CD4-positive, alpha-beta T cell treated with Interleukin-1 beta for 1 hour (primary cell): ENCODE measurements at regions not wholly inside any gene's neighbourhood (a gene's known extent, or its start where the extent isn't known, plus 50 kb on each side); places are given as distances from the start of the nearest gene placed in this dataset.

ENCODE experiments used
- DNase-seq, 2 donors: peaks; one replicate each; pipeline ENCODE4 v3.0.0-alpha.2; 2020 to 2022

DNA sequence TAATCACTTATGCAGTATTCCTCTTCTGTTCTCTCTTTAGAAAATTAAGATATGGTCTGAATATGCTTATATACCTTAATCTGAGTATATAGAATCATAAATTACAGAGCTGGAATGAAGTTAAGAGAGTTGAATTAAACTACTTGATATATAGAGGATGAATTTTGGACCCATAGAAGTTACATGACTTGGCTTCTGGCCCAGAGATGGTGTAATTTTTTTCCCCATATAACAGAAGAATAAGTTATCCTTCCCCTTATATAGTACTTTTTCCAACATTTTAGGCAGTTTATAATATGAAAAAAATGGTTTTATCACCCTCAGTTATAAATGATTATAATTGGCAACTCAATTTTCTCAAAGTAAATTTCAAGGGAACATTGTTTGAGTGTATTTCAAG, 616.3 kb downstream of the TBC1D4 start:
- DNase-seq = no peak

DNA sequence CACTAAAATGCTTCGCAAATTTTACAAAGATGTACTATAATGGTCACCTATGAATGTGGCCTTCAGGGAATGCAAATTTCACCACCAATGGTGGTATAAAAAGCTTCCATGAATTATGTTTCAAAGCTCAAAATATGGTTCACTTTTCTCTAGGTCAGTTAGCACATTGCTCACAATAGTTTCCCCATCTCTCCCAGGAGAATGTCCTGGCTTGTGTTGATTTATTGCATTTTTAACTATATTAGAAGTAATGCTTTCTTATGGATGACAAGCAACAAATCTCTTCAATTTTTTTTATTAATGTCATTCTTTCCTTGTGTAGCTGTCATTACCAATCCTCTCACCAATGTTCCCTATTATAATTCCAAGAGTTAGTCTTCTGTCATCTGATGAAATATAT, 621.2 kb downstream of the TBC1D4 start:
- DNase-seq = no peak

DNA sequence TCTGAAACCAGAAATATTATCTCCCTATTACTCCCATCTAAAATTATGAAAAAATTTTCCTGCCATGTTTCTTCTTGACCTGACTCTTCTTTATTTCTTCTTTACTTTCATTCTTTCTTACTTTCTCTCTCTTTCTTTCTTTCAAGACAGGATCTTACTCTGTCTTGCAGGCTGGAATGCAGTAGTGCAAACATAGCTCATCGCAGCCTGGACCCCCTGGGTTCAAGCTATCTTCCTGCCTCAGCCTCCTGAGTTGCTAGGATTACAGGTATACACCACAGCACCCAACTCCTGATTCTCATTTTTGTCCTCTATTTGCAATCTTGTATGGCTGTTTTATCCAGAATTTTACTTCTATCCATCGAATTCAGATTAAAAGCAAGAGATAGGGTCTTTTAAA, 631.1 kb downstream of the TBC1D4 start:
- DNase-seq = no peak

DNA sequence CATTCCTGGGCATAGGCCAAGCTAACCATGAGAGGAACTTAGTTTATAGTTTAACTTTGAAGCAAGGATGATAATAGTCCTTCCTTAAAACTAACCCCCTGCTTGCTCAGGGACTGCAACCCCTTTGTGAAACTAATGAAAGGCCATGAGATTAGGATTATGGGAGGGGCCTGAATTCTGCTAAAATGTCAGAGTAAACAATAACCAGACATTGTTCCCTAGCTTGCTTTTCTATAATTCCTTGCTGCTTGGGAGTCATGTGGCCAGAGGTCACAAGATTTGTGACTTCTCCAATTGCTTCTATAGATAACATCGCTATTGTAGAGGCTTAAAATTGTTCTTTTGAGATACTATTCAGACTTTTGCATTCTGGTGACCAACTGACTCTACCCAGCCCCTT, 634.0 kb downstream of the TBC1D4 start:
- no peak for DNase-seq

DNA sequence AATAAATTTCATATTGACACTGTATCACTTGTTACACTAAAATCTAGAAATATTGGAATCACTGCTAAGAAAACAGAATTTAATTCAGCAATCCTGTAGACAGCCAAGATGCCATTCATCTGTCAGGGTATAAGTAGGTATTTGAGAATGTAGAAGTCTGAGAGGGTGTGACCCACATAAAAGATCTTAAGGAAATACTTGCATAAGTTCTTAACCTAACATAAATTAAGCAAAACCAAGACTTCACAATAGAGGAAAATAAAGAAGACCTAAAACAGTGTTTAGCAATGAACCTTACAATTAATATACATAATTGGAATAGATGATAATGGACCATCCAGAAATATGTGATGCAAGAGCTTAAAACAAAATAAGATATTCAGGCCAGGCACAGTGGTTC, 636.2 kb downstream of the TBC1D4 start:
- DNase-seq = no peak

DNA sequence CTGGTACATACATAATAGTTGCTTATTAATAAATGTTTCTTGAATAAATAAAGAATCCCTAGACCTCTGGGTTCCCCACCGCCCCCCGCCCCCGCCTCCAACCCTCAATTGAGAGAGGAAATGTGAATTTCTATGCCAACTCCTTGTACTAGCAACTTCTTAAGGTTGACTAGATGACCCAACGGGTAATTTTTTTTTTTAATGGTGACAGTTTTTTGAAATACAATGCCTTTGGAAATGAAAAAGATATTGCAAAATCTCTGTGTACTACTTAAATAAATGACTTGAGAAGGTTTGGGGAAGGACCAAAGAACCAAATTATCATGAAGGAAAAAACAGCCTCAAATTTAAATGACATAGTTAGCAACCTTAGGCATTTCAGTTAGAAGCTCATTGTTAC, 640.3 kb downstream of the TBC1D4 start:
- DNase-seq = no peak

DNA sequence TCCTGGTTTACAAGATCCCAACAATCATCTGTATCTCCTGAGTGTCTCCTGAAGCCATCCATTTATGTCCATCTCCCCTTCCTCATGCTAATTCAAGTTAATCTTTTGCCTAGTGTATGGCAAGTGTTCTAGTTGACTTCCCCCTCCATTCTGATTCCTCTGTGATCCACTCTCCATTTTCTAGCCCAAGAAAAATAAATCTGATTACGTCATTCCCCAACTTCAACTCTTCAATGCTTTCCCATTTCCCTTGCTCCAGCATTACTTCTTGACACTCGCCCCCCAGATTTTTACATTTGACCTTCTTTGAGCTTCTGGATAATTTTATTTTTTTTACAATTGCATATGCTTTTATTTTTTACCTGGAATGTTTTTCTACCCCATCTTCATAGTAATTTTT, 640.8 kb downstream of the TBC1D4 start:
- no peak for DNase-seq

DNA sequence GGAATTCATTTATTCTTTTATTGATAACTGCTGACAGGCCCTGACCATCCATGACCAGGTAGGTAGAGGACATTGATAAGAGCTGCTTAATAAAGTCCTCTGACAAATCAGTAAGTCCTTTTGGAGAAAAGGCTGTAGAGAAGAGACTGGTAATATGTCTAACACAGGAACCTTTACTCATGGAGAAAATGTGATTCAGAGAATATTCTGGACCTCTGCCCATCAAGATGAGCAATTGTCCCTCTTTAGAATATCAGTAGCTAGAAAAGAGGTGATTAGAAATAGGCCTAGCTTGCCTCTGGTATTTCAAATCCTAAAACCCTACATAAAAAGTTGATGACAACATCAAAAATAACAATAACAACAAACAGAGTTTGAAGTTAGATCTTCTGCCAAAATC, 642.3 kb downstream of the TBC1D4 start:
- DNase-seq = no peak

DNA sequence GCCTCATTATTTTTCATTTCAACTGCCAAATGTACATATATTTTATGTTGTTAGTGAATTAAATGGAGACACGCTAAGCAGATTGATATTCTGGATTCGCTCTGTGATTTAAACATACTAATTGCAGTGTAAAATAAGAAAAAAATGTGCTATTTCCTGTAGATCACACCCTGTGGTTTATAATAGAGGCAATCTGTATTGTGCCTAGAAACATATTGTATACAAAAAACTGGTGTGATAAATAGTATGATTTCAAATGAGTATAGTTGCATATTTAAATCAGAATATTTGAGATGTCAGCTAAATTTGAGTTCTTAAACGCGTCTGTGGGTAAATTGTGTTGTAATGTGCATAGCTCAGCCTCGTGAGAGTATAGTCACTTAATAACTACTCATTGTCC, 643.9 kb downstream of the TBC1D4 start:
- peak in 1 of 2 donors; percentile 5 for DNase-seq

DNA sequence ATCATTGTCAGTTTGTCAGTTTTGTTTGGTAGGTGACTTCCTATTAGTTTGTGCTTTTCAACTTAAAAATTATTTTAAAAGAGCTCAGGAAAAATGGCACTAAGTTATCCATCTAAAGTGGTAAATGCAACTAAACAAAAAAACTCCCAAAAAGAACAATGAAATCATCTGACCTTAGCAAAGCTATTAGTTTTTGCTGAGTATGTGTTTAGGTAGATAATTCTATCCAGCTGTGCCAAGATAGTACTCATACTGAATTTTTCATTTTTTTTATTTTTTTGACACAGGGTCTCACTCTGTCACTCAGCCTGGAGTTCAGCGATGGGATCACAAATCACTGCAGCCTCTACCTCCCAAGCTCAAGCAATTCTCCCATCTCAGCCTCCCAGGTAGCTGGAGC, 645.3 kb downstream of the TBC1D4 start:
- no peak for DNase-seq

DNA sequence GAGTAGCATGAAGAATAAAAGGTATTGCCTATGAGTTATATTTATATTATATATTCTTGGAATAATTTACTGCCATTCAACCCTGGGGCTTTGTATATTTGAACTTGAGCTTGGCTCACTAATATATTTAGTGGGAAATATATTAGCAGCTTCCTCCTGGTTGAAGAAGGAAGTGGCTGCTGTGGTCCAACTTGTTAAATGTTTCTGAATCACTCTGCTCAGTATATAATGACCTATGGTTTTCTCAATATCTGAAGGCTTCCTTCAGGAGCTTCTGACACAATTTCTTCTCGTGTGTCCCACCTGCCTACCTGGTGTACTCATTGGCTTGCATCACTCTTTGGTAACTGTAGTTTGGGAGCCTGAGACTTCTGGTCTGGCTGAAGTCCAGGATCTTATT, 646.4 kb downstream of the TBC1D4 start:
- DNase-seq = no peak

DNA sequence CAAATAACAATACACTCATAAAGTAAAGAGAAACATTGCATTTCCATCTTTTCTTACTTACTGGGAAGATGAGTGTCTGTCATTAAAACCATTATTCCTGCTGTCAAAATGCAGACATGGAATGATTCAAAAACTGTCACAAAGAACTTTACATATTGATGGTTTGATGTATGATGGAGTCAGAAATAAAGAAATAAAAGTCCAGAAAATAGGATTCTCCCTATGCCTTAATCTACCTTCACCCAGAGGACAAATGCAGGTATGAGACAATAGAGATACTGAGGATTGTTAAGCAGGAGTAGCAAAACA, 656.1 kb downstream of the TBC1D4 start:
- no peak for DNase-seq

DNA sequence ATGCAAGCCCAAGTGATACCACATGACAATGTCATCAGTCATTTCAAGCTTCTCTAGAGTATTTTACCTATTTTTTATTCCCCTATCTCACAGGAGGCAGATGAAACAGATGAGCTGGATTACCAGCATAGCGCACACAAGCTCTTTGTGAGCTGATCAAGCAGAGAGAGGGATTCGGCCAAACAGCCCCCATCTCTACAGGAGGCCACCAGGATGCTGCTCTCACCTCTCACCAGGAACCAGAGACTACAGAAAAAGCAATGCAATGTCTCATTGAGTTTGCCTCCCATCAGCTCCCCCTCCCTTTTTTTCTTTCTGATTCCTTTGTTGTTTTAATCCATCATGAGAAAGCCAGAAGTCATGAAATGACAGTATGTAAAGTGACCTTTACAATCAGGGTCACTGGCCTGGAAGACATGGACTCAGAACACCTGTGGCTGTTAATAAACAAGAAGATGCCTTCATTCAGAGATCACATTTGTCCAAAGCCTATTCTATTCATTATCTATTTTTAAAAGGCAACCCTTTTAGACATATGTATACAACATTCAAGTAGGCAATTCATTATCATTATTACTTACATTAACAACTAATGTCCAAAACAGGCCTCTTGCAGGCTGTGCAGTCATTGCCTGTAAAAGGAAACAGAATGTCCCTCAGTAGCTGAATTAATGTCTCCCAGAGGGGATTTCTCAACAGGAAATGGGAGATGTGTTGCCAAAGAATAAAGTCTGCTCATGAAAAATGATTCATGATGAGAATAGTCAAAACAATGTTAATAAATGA, 656.6 kb downstream of the TBC1D4 start:
- DNase-seq = no peak

DNA sequence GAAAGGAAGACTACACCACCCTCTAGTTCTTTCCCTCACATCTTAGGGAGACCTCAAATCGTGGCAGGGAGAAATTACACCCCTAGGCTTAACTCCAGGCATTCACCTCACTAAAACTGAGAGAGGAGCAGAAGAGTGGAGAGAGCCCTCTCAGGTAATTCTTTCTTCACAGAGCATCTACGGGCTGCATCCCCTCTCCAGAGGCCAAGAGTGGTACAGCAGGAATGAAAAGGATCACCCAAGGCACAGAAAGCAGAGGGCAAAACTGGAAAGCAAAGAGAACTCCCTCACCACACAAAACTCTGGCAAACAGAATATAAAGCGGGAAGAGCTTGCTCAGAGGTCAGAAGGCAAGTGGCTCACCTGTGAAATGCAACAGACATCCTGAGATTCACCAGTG, 661.2 kb downstream of the TBC1D4 start:
- DNase-seq = no peak

DNA sequence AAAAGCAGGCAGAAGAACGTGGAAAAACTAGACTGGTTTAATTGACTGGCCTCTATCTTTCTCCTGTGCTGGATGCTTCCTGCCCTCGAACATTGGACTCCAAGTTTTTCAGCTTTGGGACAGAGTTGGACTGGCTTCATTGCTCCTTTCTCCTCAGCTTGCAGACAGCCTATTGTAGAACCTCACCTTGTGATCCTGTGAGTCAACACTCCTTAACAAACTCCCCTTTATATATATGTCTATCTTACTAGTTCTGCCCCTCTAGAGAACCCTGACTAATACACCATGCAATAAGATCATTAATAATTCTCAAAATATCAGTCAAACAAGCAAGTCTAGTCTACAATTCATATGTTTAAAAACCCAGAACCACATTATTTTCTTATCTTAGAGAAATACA, 662.4 kb downstream of the TBC1D4 start:
- DNase-seq = no peak

DNA sequence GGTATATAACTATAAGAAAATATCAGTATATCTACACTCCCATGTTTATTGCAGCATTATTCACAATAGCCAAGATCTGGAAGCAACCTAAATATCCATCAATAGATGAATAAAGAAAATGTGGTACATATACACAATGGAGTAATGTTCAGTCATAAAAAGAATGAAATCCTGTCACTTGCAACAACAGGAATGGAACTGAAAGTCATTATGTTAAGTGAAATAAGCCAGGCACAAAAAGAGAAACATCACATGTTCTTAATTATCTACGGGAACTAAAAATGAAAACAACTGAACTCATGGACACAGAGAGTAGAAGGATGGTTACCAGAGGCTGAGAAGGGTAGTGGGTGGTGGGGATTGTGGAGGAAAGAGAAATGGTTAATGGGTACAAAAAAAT, 665.2 kb downstream of the TBC1D4 start:
- DNase-seq = no peak

DNA sequence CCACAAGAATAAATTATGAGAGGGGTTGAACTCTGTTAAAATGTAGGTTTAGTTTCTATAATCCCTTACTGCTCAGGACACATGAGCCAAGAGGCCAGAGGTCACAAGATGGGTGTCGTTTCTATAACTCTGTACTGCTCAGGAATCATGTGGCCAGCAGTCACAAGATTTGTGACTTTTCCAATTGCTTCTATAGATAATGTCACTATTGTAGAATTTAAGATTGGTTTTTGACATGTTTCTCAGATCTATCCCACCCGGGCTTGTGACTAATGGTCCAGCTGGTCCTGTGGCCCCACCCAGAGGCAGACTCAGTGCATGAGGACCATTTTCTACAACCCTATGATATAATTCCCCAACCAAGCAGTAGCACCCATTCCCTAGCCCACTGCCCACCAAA, 662.0 kb upstream of the KLF12 start:
- no peak for DNase-seq

DNA sequence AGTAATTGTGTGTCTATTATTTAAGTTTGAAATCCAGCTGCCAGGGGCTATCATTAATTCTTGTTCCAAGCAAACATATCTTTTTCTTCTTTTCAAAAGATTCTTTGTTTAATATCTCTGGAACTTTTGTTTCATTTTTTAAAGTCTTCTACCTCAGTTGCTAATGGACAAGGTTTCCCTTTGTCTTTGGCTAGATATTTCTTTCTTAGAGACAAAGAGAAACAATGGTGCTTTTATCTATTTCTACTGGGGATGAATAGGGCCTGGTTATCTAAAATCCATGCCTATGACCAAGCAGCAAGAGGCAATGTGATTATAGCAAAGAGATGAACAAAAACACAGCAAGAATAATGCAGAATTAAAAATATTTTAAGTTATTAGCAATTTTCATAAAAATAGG, 661.3 kb upstream of the KLF12 start:
- no peak for DNase-seq

DNA sequence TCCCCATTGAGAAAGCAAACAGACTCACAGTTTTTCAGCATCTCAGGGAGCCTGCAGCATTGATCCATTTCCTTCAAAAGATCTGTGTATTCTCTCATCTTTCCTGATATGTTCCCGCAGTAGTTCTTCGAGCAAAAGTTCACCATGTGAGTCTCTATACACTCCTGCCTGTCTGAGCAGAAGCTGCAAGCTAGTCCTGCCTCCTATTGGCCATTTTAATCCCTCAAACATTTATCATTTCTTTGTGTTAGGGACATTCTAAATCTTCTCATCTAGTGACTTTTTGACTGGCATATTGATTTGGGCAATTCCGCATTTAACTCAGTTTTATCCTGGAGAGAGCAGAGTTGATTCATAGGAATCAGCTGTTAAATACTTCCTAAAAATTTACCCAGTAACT, 660.4 kb upstream of the KLF12 start:
- DNase-seq = no peak

DNA sequence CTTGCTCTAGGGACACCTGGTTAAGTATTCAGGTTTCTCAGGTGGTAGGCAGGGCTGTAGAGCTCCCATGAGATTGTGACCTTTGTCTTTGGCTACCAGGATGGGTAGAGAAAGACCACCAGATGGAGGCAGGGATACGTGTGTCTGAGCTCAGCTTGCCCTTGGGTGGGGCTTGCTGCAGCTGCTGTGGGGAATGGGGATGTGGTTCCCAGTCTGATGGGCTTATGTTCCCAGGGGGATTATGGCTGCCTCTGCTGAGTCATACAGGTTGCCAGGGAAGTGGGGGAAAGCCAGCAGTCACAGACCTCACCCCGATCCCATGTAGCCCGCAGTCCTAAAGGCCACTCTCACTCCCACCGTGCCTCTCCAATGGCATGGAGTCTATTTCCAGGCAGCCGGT, 659.9 kb upstream of the KLF12 start:
- no peak for DNase-seq

DNA sequence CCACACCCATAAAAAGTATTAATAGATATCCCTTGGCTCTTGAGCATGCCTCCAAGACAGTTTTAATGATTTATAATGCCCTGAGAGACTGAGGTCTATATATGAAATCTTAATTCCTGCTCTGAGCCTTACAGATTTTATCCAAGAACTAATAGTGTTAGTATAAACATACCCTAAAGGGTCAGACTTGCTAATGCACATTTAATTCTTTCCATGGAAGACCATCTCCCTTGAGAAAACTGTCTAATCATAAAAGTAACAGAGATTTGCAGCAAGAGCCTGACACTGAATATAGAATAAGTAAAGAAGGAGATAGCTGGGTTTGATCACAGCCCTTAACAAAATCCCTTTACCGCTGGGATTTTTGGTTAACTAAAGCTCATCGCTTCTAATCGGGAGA, 650.8 kb upstream of the KLF12 start:
- DNase-seq = no peak

DNA sequence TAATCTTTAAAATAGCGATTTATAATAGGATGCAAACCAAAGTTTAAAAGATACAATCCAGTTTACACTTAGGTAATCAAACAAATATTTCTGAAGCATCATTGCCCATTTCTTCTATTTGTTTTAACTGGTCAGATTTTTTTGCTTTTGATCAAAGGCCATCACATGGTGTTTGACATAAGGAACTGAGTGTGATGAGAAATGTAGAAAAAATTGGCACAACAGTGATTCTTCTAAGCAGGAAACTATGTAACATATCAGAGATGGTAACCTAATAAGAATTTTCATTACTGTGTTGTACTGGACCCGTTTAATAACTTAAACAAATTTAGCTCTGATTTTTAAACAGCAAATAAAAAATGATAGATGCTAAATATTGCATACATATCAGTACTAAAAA, 644.7 kb upstream of the KLF12 start:
- DNase-seq = no peak

DNA sequence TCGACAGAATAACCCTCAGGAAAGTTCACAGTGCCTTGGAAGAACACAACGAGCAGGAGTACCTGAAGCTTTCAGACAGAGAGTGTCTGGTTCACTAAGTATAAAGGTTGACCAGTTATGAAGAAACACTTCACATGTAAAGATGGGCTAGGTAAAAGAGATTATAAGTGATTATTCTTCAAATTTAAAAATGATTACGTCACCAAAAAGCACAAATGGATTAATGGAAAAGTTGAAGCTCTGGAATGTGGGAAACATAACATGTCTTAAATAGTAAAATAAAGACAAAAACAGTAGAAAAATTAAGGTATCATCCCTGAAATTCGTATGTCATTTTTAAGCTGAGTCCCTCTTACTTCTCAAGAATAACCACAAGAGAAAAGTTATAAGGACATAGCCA, 643.9 kb upstream of the KLF12 start:
- DNase-seq = no peak

DNA sequence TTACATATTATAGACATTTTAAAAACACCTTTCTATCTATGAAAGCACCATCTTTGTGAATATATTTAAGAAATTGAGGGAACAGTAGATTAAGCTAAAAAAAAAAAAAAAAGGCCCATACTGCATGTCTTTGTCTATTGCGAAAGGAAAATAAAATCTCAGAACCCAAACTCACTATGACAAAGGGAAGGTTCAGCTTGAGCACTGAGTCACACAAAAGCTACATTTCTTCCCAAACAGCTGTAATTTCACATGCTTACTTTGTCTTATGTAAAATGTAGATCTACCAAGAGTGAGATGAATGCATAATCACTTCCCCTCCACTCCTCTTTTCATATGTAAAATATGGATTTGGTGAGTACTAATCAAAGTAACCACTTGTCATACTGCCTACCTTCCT, 640.1 kb upstream of the KLF12 start:
- no peak for DNase-seq

DNA sequence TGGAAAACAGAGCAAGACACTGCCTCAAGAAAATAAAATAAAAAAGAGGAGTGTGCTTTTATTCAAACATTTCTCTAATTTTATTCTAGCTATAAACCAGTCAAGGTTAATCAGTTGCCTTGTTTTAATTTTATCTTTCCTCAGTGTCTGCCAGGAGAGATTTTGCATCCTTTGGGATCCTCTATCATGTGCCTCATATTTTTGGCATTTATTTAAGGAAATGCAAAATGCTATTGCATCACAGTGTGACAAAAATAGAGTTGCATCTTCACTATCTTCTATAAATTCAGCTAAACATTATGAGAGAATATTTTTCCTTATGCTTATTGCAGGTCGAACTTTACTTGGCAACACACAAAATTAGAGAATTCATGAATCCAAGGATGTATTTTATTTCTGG, 639.0 kb upstream of the KLF12 start:
- no peak for DNase-seq

DNA sequence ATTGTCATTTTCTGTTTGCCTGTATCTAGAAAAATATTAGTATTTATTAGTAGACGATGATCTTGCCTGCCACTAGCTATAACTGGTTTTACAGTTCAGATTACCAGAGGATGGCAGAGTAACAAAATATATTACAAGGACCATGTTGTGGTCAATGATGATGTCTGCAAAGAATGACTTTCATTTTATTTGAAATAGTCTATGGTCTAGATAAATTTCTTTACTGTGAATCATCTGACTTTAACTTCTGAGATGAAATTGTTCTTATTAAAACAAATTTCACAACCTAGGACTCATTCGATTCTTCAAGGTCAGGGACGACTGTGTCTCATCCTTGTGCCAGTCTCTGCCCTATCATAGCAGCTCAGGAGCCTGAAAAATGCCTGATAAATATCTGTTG, 637.8 kb upstream of the KLF12 start:
- no peak for DNase-seq
